GM12878 (cell line): ENCODE measurements at regions not wholly inside any gene's neighbourhood (a gene's known extent, or its start where the extent isn't known, plus 50 kb on each side); places are given as distances from the start of the nearest gene placed in this dataset.

ENCODE experiments used
- CTCF ChIP-seq, 3 experiments: IDR thresholded peaks in 2 of 3; conservative IDR thresholded peaks in 1 of 3; 2 replicates each; pipeline ENCODE4 v1.5.1; 2011; ENCODE audit warnings: low read depth in 3 of 3, low read length in 3 of 3, mild to moderate bottlenecking in 3 of 3, control low read depth in 2 of 3, moderate library complexity in 2 of 3, inconsistent platforms in 1 of 3, mixed read lengths in 1 of 3; ENCODE audit not compliant: control insufficient read depth in 2 of 3, insufficient read depth in 1 of 3; ENCODE audit errors: extremely low read depth in 1 of 3
- EGR1 ChIP-seq, 2 experiments: IDR thresholded peaks; 1 replicate in 1 of 2; 2 replicates in 1 of 2; pipeline ENCODE4 v1.6.1; 2011 to 2012; ENCODE audit warnings: low read depth in 2 of 2, low read length in 2 of 2, borderline replicate concordance in 1 of 2, mild to moderate bottlenecking in 1 of 2, moderate library complexity in 1 of 2

GRCh38 chr3:87437765-87438164 lies 161.4 kb upstream of the POU1F1 start:
- TF ChIP-seq EGR1 (IDR thresholded peaks at IDR 0.05; ENCODE audit: borderline replicate concordance in 1 of 2, low read depth in 2 of 2, low read length in 2 of 2) (no peak), CTCF (IDR thresholded peaks at IDR 0.05 in 2 of 3, conservative IDR thresholded peaks at IDR 0.05 in 1 of 3; ENCODE audit: control insufficient read depth in 2 of 3, extremely low read depth in 1 of 3, insufficient read depth in 1 of 3, low read depth in 3 of 3, low read length in 3 of 3) (no peak)
